Rectal smooth muscle tissue (tissue), 1 donor: ENCODE measurements at regions not wholly inside any gene's neighbourhood (a gene's known extent, or its start where the extent isn't known, plus 50 kb on each side); places are given as distances from the start of the nearest gene placed in this dataset.

Experiments
- H3K27ac ChIP-seq: one replicate; pipeline ENCODE4 v1.7.0; 2013; ENCODE audit warnings: low read depth, low read length, inconsistent platforms
- H3K27me3 ChIP-seq: one replicate; pipeline ENCODE4 v1.7.0; 2013; ENCODE audit warnings: low read length; ENCODE audit not compliant: control insufficient read depth, insufficient read depth
- H3K36me3 ChIP-seq: one replicate; pipeline ENCODE4 v1.7.0; 2013; ENCODE audit warnings: low read length; ENCODE audit not compliant: control insufficient read depth, insufficient read depth
- H3K4me1 ChIP-seq: one replicate; pipeline ENCODE4 v1.7.0; 2013; ENCODE audit warnings: low read length; ENCODE audit not compliant: control insufficient read depth, insufficient read depth
- H3K4me3 ChIP-seq: one replicate; pipeline ENCODE4 v1.7.0; 2013; ENCODE audit warnings: low read length
- H3K9ac ChIP-seq: one replicate; pipeline ENCODE4 v1.7.0; 2013; ENCODE audit warnings: low read length

- no peak overlapping the region for H3K9ac ChIP-seq
- H3K4me3 ChIP-seq, result no peak overlapping the region
- H3K27ac ChIP-seq, result no peak overlapping the region
- no peaks in the 10 kb centered on the region for H3K36me3 ChIP-seq
- H3K4me1 ChIP-seq, result no peaks in the 10 kb centered on the region
- no peaks in the 10 kb centered on the region for H3K27me3 ChIP-seq
These were observed 404.4 kb upstream of the CCDC196 start for GRCh38 chr14:66081594-66082376.

GRCh38 chr14:66085224-66085623, 400.9 kb upstream of the CCDC196 start:
- no peak overlapping the region for H3K9ac ChIP-seq
- H3K4me3 ChIP-seq, result no peak overlapping the region
- H3K27ac ChIP-seq, result no peak overlapping the region
- H3K36me3 ChIP-seq, result no peaks in the 10 kb centered on the region
- H3K4me1 ChIP-seq, result no peaks in the 10 kb centered on the region
- no peaks in the 10 kb centered on the region for H3K27me3 ChIP-seq

- Histone ChIP-seq H3K27ac (no peak overlapping the region), H3K4me3 (no peak overlapping the region), H3K36me3 (no peaks in the 10 kb centered on the region), H3K4me1 (no peaks in the 10 kb centered on the region), H3K9ac (no peak overlapping the region), H3K27me3 (no peaks in the 10 kb centered on the region)
These were observed 400.5 kb upstream of the CCDC196 start for GRCh38 chr14:66085665-66086064.

- Histone ChIP-seq H3K4me1 (no peaks in the 10 kb centered on the region), H3K4me3 (no peak overlapping the region), H3K27me3 (no peaks in the 10 kb centered on the region), H3K36me3 (no peaks in the 10 kb centered on the region), H3K9ac (no peak overlapping the region), H3K27ac (no peak overlapping the region)
These were observed 398.9 kb upstream of the CCDC196 start for GRCh38 chr14:66087231-66087630.

- Histone ChIP-seq H3K4me1 (no peaks in the 10 kb centered on the region), H3K27ac (no peak overlapping the region), H3K9ac (no peak overlapping the region), H3K4me3 (no peak overlapping the region), H3K36me3 (no peaks in the 10 kb centered on the region), H3K27me3 (no peaks in the 10 kb centered on the region)
These were observed 397.5 kb upstream of the CCDC196 start for GRCh38 chr14:66088656-66089055.

GRCh38 chr14:66092206-66092605, 394.0 kb upstream of the CCDC196 start:
- no peak overlapping the region for H3K4me3 ChIP-seq
- H3K36me3 ChIP-seq, result no peaks in the 10 kb centered on the region
- no peak overlapping the region for H3K27ac ChIP-seq
- H3K4me1 ChIP-seq, result no peaks in the 10 kb centered on the region
- H3K9ac ChIP-seq, result no peak overlapping the region
- H3K27me3 ChIP-seq, result no peaks in the 10 kb centered on the region

- Histone ChIP-seq H3K9ac (no peak overlapping the region), H3K27ac (no peak overlapping the region), H3K4me3 (no peak overlapping the region), H3K27me3 (no peaks in the 10 kb centered on the region), H3K4me1 (no peaks in the 10 kb centered on the region), H3K36me3 (no peaks in the 10 kb centered on the region)
These were observed 393.4 kb upstream of the CCDC196 start for GRCh38 chr14:66092748-66093147.

GRCh38 chr14:66094001-66094727, 392.0 kb upstream of the CCDC196 start:
- H3K4me1 ChIP-seq, result no peaks in the 10 kb centered on the region
- H3K9ac ChIP-seq, result no peak overlapping the region

GRCh38 chr14:66099451-66099850, 386.7 kb upstream of the CCDC196 start:
- Histone ChIP-seq H3K9ac (no peak overlapping the region), H3K4me3 (no peak overlapping the region), H3K36me3 (no peaks in the 10 kb centered on the region), H3K27me3 (no peaks in the 10 kb centered on the region), H3K27ac (no peak overlapping the region), H3K4me1 (no peaks in the 10 kb centered on the region)

More at GRCh38 chr14:66094001-66094727, 392.0 kb upstream of the CCDC196 start:
- no peaks in the 10 kb centered on the region for H3K36me3 ChIP-seq
- no peak overlapping the region for H3K27ac ChIP-seq
- no peaks in the 10 kb centered on the region for H3K27me3 ChIP-seq
- H3K4me3 ChIP-seq, result no peak overlapping the region

- H3K9ac ChIP-seq, result no peak overlapping the region
- no peak overlapping the region for H3K4me3 ChIP-seq
- no peak overlapping the region for H3K27ac ChIP-seq
- no peaks in the 10 kb centered on the region for H3K36me3 ChIP-seq
- H3K27me3 ChIP-seq, result no peaks in the 10 kb centered on the region
- H3K4me1 ChIP-seq, result no peaks in the 10 kb centered on the region
These were observed 386.2 kb upstream of the CCDC196 start for GRCh38 chr14:66099931-66100330.

- H3K4me3 ChIP-seq, result no peak overlapping the region
- no peaks in the 10 kb centered on the region for H3K4me1 ChIP-seq
- H3K9ac ChIP-seq, result no peak overlapping the region
- no peaks in the 10 kb centered on the region for H3K27me3 ChIP-seq
- no peak overlapping the region for H3K27ac ChIP-seq
- no peaks in the 10 kb centered on the region for H3K36me3 ChIP-seq
These were observed 384.5 kb upstream of the CCDC196 start for GRCh38 chr14:66101662-66102061.

GRCh38 chr14:66104486-66104885, 381.7 kb upstream of the CCDC196 start:
- no peak overlapping the region for H3K9ac ChIP-seq
- no peak overlapping the region for H3K4me3 ChIP-seq
- H3K4me1 ChIP-seq, result no peaks in the 10 kb centered on the region
- no peaks in the 10 kb centered on the region for H3K27me3 ChIP-seq
- H3K36me3 ChIP-seq, result no peaks in the 10 kb centered on the region
- no peak overlapping the region for H3K27ac ChIP-seq

- Histone ChIP-seq H3K4me1 (no peaks in the 10 kb centered on the region), H3K9ac (no peak overlapping the region), H3K27ac (no peak overlapping the region), H3K27me3 (no peaks in the 10 kb centered on the region), H3K4me3 (no peak overlapping the region), H3K36me3 (no peaks in the 10 kb centered on the region)
These were observed 380.4 kb upstream of the CCDC196 start for GRCh38 chr14:66105815-66106214.
